GM21737 (cell line): ENCODE measurements at regions not wholly inside any gene's neighbourhood (a gene's known extent, or its start where the extent isn't known, plus 50 kb on each side); places are given as distances from the start of the nearest gene placed in this dataset.
"Not testable (repeated sequence)": the region's sequence is repeated elsewhere in the genome, so short reads cannot be mapped to it uniquely, and the experiment has no call there.

Experiments
- ATAC-seq: cut with Tn5 transposase; IDR thresholded peaks from one replicate; pipeline ENCODE4 v1.9.1; 2021; ENCODE audit warnings: mild to moderate bottlenecking, moderate library complexity; ENCODE audit not compliant: unreplicated experiment

- no peak for ATAC-seq
These were observed 150.4 kb downstream of the BTBD3 start for GRCh38 chr20:12068121-12068520.

- no peak for ATAC-seq
These were observed 151.5 kb downstream of the BTBD3 start for GRCh38 chr20:12069181-12069580.

GRCh38 chr20:12072221-12072953 lies 154.7 kb downstream of the BTBD3 start:
- no peak for ATAC-seq

GRCh38 chr20:12072954-12073264 lies 155.2 kb downstream of the BTBD3 start:
- no peak for ATAC-seq

GRCh38 chr20:12074111-12074655 lies 156.5 kb downstream of the BTBD3 start:
- no peak for ATAC-seq

- no peak for ATAC-seq
These were observed 158.5 kb downstream of the BTBD3 start for GRCh38 chr20:12076200-12076599.

GRCh38 chr20:12077875-12078274 lies 160.2 kb downstream of the BTBD3 start:
- ATAC-seq: no peak

GRCh38 chr20:12079490-12079889 lies 161.8 kb downstream of the BTBD3 start:
- ATAC-seq: no peak

GRCh38 chr20:12083269-12083668 lies 165.6 kb downstream of the BTBD3 start:
- no peak for ATAC-seq

- no peak for ATAC-seq
These were observed 166.8 kb downstream of the BTBD3 start for GRCh38 chr20:12084482-12084881.

- ATAC-seq: no peak
These were observed 168.7 kb downstream of the BTBD3 start for GRCh38 chr20:12086359-12086758.

GRCh38 chr20:12090920-12091319 lies 173.2 kb downstream of the BTBD3 start:
- ATAC-seq: no peak

- no peak for ATAC-seq
These were observed 175.5 kb downstream of the BTBD3 start for GRCh38 chr20:12093057-12093796.

- not testable (repeated sequence) for ATAC-seq
These were observed 176.1 kb downstream of the BTBD3 start for GRCh38 chr20:12093797-12094190.

- ATAC-seq: no peak
These were observed 177.7 kb downstream of the BTBD3 start for GRCh38 chr20:12095180-12095920.

GRCh38 chr20:12098421-12098820 lies 180.7 kb downstream of the BTBD3 start:
- no peak for ATAC-seq

GRCh38 chr20:12108846-12109245 lies 191.2 kb downstream of the BTBD3 start:
- ATAC-seq: no peak

- no peak for ATAC-seq
These were observed 192.6 kb downstream of the BTBD3 start for GRCh38 chr20:12110274-12110673.

GRCh38 chr20:12110711-12111110 lies 193.0 kb downstream of the BTBD3 start:
- ATAC-seq: no peak

- ATAC-seq: no peak
These were observed 193.9 kb downstream of the BTBD3 start for GRCh38 chr20:12111431-12112088.

GRCh38 chr20:12112089-12112474 lies 194.4 kb downstream of the BTBD3 start:
- no peak for ATAC-seq
